GM19328 (cell line): ENCODE measurements at regions not wholly inside any gene's neighbourhood (a gene's known extent, or its start where the extent isn't known, plus 50 kb on each side); places are given as distances from the start of the nearest gene placed in this dataset.
"Not testable (repeated sequence)": the region's sequence is repeated elsewhere in the genome, so short reads cannot be mapped to it uniquely, and the experiment has no call there.

ENCODE experiments used
- ATAC-seq: cut with Tn5 transposase; IDR thresholded peaks from one replicate; pipeline ENCODE4 v1.9.1; 2021; ENCODE audit warnings: mild to moderate bottlenecking, moderate library complexity; ENCODE audit not compliant: unreplicated experiment

DNA sequence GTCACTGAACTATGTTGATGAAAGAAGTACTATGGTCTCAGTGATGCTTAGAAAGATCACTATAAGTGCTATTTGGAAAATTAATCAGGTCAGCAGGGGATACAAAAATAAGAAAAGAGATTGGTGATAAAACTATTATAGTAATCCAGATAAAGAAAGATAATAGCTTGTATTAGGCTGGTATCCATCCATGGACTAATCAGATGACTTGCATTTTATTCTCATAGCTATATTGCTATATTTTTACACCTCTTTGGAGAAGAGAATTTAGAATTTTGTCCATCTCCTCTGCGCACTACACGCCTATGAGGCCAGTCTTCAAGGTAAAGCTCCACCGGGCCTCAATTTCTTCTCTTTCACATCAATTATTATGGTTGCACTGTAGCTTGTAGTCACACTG is 635.1 kb upstream of the DDX18 start:
- ATAC-seq, result no peak

DNA sequence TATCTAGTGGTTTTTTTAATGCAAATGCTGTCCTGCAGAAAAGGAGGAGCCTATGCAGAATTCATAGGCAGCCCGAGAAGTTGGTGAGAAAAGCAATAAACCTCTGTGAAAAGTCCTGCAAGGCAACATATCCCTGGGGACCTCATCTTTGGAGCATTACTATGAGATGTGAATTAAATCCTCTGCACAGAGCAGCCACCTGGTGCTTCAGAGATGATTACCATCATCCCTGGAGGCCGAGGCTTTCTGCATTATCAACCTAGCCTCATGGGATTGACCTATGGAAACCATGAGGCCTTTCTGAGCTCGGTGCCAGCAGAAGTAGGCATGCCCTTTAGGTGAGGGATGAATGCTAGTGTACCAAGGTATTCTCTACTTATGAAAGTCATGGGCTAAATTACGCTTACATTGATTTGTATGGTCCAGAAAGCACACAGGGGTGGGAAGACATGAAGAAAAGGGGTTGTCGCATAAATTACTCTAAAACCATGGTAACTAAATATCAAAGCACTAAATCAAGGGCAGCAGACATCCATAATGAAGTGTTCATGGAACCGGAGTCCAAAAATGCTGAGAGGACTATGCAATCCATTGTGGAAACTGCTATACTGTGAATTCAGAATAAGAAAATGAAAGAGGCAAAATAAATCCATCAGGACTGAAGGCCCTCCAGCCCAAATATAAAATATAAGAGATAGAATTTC is 623.5 kb upstream of the DDX18 start:
- no peak for ATAC-seq

DNA sequence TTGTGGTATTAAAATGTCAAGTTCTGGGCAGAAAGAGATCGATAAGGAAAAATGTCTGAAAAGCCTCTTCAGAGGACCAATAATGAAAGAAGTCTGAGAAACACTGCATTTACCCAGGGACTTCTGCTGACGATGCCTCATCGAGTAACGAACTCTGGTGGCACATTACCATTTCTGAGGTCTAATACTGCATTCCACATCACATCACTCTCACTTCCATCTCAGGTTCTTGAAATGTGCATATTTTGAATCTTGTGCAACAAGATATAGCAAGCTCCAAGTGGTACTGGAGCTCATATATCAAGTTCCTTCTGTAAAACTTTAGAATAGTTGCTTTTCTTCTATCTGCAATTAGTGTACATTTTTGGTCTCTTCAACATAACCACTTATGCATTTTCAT is 619.1 kb upstream of the DDX18 start:
- ATAC-seq, result no peak

DNA sequence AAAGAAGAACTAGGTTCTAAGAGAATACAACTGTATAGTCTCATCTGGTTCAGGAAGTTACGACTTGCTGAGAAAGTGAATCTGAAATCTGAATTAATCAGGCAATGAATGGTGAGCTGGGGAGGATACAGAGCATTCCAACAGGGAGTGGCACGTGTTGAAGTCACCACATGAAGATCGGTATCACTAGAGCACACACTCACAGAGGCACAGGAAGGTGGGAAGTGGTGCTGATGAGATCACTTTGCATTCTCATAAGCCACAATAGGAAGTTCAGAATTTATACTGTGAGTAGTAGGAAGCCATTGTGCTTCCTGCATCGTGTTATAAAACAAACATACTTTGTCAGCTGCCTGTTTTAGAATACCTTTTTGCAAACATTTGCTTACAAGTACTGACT is 615.0 kb upstream of the DDX18 start:
- no peak for ATAC-seq

DNA sequence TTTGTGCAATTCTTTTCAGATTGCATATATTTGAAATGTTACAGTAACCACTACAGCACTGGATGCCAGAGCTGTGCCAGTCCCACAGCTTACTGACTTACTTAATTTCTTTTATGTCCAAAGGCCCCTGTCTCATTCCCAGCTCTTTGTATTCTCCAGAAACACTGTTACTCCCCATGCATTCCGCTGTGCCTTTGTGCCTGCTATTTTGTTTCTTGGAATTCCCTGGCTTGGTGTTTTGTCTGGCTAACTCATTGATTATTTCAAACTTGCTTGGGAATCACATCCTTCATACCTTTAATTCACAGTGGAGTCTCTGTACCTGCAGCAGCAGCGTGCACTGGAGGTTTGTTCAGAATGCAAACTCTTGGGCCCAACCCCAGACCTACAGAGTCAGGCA is 601.9 kb upstream of the DDX18 start:
- no peak for ATAC-seq

DNA sequence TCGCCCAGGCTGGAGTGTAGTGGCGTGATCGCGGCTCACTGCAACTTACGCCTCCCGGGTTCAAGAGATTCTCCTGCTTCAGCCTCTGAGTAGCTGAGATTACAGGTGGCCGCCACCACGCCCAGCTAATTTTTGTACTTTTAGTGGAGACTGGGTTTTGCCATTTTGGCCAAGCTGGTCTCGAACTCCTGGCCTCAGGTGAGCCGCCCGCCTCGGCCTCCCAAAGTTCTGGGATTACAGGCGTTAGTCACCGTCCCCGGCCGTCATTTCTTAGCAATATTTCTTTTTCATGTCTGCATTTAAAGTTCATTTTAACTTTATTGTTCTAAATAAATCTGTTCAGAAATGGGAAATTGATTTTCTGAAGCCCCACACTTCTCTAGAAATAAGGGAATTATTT is 597.3 kb upstream of the DDX18 start:
- no peak for ATAC-seq

DNA sequence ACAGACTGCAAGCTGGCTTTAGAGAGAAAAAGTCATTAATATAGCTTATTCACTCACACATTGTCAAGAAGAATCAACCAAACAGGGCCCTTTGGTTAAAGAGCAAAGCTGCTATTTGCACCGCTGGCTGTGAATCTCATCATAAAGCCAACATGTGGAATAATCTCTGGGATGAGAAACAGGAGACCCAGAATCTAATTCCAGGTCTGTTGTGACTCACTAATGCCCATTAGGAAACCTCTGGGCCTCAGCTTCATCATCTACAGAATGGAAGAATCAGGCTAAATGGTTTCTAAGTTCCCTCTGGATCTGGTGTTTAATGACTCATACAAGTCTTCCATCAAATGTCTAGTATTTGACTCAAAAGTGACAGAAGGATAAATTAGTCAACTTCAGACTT is 591.7 kb upstream of the DDX18 start:
- no peak for ATAC-seq

DNA sequence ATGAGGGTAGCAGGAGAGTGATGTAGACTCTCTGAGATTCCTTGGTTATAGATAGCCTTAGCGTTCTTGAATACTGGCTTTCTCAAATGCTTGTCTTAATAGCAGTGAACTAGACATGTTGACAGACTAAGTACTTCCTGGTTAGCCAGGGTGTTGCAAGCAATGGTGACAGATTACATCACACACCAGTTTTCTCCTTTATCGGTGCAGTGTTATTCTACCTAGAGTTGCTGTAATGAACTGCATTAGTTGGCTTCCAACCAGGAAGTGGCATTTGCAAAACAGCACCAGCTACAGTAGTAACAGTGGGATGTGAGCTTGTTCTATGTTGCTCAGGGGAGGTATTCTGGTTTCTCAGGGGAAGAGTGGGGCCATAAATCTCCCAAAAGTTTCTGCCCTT is 582.2 kb upstream of the DDX18 start:
- ATAC-seq, result no peak

DNA sequence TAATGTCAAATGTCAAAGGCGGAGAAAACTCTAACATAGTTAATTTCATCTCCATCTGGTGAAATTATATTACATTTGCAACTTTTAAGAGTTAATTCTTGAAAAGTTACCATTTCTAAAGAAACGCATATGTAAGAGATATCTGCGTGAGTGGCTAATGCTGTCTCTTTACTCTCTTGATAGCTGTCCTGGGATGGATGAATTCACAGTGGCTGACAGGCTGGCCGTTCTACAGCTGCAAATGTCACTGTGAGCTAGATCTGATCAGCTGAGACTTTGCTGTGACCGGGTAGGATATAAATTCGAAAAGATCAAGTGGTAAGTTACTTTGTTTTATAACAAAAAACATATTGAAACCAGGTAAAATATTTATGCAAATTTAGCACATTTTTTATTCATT is 557.1 kb upstream of the DDX18 start:
- no peak for ATAC-seq

DNA sequence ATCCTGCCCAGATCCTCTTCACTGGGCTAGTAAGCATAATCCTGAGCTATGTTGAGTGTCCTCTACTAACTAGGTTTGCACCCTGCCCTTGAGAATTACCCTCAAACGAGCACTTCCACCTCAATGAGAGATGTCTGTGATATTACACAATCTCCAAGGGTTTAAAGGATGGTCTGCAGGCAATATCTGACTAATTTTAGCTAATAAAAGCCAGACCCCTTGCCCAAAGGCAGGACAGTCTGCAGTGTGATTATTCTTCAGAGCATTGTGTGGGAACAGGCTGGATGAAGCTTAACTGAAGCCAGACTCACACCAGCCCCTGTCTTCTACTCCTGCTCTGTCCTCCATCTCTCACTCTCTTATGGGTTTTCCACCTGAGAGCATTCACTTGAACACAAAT is 544.9 kb upstream of the DDX18 start:
- ATAC-seq, result no peak

DNA sequence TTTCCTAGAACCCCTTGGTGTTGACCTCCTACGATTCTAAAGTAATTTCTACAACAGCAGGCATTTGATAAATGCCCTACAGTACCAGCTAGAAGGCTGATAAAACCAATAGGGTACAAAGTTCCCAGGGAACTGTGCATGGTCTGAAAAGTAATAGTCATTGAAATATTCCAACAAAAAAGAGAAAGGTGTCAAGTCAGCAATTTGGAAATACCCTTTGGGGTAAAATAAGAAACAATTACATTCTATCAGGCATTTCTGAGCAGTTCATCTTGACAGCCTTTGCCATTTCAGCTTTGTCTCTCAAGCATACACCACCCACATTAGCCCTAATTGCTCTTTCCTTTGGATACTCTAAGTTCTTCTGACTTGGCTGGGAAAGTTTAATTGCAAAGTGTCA is 542.9 kb upstream of the DDX18 start:
- ATAC-seq, result no peak

DNA sequence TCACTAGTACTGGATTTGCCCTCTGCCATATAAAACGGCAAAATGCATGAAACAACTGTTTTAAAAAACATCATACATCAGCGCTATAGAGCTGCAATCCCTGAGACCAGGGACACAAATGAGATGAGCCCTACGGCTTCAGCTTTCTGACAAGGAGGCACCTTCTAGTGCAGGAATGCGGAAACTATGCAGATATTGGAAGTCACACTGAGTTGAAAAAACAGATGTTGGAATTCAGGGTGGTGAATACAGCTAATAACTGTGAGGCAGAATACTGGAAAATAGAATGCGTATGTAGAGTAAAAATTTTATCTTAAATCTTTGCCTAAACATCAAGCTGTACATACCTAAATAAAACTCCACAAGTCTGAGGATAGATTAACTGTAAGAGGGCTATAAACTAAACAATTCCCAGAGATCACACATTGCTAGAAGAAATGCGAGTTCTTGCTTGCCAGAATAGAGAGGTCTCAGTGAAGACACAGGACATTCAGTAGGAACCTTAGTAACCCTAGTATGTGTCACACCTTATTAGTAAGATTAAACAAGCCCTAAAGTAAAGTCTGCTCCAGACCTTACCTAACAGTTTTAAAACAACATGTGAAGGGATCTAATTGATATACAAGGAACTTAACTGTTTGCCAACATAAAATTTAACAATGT is 541.4 kb upstream of the DDX18 start:
- ATAC-seq, result no peak

DNA sequence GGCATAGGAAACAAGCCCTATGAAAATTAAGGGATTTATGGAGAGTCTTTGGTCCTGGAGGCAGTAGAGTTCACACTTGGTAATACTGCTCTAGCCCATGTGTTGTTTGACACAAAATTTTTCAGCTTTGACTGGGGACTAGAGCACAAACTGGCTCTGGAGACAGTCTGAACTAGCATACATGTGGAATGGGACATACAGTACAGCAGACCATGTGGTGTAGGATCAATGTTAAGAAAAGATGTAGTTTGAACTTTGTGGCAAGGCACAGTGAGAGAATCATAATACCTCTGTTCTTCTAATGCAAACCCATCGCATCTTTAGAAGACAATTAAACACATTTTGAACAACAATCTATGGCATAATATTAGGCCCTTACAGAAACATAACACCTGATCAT is 521.5 kb upstream of the DDX18 start:
- no peak for ATAC-seq

DNA sequence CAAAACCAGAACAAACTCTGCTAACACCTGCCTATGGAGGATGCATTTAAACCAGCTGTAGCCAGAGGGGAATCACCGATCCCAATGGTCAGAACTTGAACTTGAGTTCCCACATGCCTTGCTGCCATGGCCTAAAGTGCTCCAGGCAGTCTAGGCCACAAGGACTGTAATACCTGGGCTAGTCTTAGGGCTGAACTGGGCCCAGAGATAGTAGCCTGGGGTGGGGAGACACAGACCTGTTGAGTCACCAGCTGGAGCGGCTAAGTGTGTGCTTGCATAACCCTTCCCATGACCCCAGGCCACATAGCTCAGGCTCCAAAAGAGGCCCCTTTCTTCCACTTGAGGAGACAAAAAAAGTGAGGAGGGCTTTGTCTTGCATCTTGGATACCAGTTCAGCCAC is 515.0 kb upstream of the DDX18 start:
- ATAC-seq, result no peak

DNA sequence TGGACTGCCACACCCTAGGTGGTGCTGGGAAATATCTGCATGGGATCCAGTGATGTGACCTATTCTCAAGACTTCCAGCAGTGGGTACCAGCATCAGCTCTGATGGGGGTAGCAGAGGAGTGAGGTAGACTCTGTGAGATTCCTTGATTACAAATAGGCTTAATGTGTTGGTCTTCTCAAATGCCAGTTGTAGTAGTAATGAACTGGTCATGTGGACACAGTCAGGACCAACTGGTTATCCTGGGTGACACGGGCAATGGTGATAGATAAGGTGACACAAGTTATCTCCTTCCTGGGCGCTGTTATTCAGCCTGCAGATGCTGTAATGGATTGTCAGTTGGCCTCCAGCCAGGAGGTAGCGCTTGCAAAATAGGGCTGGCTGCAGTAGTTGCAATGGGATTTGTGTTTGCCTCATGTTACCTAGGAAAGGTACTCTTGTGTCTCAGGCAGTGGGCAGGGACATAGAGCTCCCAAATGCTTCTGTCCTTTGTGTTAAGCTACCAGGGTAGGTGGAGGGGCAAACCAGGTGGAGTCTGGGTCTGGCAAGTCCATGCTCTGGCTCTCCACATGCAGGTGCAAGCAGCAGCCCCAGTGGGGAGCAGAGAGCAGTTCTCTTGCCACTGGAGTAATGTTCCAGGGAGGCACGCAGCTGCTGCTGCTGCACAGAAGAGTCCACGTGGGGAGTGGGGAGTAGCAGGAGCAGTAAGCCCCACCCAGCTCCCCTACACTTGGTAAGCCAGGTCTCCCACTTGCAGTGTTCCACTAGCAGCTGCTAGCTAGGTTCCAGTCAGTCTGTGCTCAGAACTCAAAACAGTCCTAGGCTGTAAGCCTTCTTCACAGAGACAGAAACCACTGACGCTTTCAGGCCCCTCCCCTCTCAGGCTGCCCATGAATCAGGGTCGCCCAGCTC is 505.4 kb upstream of the DDX18 start:
- no peak for ATAC-seq

DNA sequence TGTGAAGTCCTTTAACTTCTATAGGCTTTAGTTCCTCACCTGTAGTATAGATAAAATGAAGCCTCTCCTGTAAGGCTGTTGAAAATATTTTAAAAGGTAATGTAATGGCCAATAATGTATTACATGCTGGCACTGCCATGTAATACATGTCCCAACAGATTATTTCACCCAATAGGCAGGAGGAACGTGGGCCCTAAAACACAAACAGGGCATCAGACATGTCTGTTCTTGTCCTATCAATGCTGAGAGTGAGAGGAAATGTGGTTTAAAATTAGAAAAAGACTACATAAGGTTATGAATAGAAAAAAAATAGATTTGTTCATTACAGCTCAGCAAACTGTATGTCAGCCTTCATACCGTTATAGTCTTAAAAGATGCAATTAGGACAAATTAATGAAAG is 492.7 kb upstream of the DDX18 start:
- no peak for ATAC-seq

DNA sequence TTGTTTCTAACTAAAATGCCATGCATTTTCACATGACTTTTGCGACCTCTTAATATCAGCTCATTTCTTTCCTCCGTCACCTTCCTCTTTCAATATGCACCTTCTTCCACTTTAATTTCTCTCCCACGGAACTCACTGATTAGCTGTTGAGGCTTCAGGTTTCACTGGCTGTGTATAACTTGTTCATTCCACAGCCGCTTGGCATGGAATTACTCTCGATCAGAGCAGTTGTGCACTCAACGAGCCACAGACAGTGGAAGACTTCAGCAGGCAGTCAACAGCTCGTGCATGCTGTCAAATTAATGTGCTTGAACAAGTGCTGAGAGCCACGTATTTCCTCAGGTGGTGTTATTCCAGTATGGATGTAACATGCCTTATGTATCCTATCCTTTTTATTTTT is 491.2 kb upstream of the DDX18 start:
- no peak for ATAC-seq

DNA sequence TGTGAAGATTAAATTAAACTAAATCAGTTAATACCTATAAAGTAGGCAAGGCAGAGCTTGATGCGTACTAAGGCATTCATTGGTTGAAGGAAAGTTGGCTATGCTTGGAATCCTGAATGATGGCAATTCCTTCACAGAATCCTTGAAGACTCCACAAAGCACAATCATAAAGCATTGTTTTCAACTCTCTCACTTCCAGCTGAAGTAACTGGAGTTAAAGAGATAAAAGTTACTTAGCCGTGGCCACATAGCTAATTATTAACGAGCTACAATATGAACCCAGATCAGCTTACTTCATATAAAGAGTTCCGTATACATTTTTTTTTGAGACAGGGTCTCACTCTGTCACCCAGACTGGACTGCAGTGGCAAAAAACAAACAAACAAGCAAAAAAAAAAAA is 483.9 kb upstream of the DDX18 start:
- ATAC-seq, result no peak

DNA sequence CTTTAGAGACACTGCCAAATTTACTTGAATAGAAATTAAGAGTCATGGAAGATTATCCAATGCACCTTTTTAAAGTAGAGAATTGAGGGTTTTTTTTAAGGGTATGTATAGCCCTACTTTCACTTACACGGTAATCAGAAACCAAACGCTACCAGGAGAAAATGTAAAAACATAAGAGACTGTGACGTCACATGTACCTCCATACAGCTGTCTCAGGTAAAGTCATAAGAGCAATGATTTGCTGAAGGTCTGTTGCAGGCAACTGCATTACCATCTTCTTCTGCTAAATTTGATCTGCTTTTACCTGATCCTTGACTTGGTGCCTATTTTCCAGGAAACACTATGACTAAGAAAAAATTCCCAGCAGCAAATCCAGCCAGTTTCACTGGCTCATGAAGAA is 478.5 kb upstream of the DDX18 start:
- ATAC-seq, result no peak

DNA sequence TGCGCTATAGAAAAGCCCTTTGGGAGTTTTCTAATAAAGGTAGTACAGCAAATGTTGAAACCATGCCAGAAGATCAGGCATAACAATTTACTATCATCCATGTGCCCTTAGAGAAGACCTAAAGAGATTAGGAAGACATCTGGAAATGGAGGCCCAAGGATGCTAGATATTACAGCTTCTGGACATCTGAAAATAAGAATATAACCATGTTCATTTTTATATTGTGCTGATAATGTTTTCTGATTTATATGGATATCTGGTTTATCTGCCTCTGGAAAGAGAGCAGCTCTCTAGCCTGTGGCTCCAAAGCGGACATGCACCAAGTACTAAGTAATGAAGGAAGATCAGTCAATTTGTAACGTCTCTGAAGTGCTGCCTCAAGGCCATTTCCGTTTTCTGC is 478.0 kb upstream of the DDX18 start:
- ATAC-seq, result no peak

DNA sequence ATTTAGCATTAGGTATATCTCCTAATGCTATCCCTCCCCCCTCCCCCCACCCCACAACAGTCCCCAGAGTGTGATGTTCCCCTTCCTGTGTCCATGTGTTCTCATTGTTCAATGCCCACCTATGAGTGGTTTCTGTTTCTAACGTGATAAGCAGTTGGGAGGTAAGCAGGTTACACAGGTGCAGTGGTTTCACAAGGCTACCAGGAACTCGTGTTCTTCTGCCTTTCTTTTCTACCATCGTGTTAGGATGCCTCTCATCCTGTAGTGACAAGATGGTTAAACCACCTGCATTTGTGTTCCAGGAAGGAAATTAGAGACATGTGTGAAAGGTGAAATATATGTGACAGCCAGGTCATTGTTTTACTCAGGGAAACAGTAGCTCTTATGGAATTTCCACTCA is 476.5 kb upstream of the DDX18 start:
- ATAC-seq, result not testable (repeated sequence)

DNA sequence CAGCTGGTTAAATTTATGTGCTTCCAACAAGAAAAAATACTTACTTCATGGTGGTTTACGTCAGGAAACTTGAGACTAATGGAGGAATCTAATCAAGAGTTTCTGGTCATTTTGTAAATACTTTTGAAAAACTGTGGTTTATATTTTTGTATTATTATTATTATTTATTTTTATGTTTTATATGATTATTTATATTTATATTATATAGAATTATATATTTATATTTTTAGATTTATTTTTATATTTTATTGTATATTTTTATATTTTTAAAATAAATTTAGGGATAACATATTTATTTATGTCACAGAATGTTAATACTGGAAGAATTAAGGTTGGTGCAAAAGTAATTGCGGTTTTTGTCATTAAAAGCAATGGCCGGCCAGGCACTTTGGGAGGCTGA is 474.5 kb upstream of the DDX18 start:
- no peak for ATAC-seq
